HuH-7.5 (cell line): ENCODE measurements at regions not wholly inside any gene's neighbourhood (a gene's known extent, or its start where the extent isn't known, plus 50 kb on each side); places are given as distances from the start of the nearest gene placed in this dataset.

Experiments
- DNase-seq: peaks from one replicate; pipeline ENCODE4 v3.0.0; 2011; ENCODE audit warnings: low spot score

GRCh38 chr3:88573472-88573871 is 423.7 kb downstream of the C3orf38 start:
- no peak for DNase-seq

GRCh38 chr3:88574146-88574545 is 424.4 kb downstream of the C3orf38 start:
- no peak for DNase-seq

- DNase-seq, result no peak
These were observed 434.7 kb downstream of the C3orf38 start for GRCh38 chr3:88584451-88584850.

- no peak for DNase-seq
These were observed 436.4 kb downstream of the C3orf38 start for GRCh38 chr3:88586121-88586640.

GRCh38 chr3:88589138-88589537 is 439.4 kb downstream of the C3orf38 start:
- no peak for DNase-seq

- no peak for DNase-seq
These were observed 445.3 kb downstream of the C3orf38 start for GRCh38 chr3:88595026-88595425.

GRCh38 chr3:88596451-88596850 is 446.7 kb downstream of the C3orf38 start:
- DNase-seq, result no peak

- no peak for DNase-seq
These were observed 461.1 kb downstream of the C3orf38 start for GRCh38 chr3:88610820-88611219.

- DNase-seq, result no peak
These were observed 462.1 kb downstream of the C3orf38 start for GRCh38 chr3:88611826-88612326.

GRCh38 chr3:88616413-88616812 is 466.7 kb downstream of the C3orf38 start:
- no peak for DNase-seq

- DNase-seq, result no peak
These were observed 467.5 kb downstream of the C3orf38 start for GRCh38 chr3:88617283-88617682.

GRCh38 chr3:88618021-88618645 is 468.4 kb downstream of the C3orf38 start:
- DNase-seq, result no peak

GRCh38 chr3:88621586-88621985 is 471.8 kb downstream of the C3orf38 start:
- DNase-seq, result no peak

- no peak for DNase-seq
These were observed 473.9 kb downstream of the C3orf38 start for GRCh38 chr3:88623709-88624108.

GRCh38 chr3:88626456-88627120 is 476.8 kb downstream of the C3orf38 start:
- DNase-seq, result no peak

GRCh38 chr3:88628901-88629300 is 478.5 kb upstream of the EPHA3 start:
- no peak for DNase-seq

GRCh38 chr3:88632226-88632625 is 475.2 kb upstream of the EPHA3 start:
- DNase-seq, result no peak

GRCh38 chr3:88640581-88640980 is 466.8 kb upstream of the EPHA3 start:
- no peak for DNase-seq

GRCh38 chr3:88641033-88641604 is 466.3 kb upstream of the EPHA3 start:
- no peak for DNase-seq

GRCh38 chr3:88657459-88657858 is 450.0 kb upstream of the EPHA3 start:
- DNase-seq, result no peak

GRCh38 chr3:88661433-88661824 is 446.0 kb upstream of the EPHA3 start:
- no peak for DNase-seq

GRCh38 chr3:88668180-88668579 is 439.2 kb upstream of the EPHA3 start:
- no peak for DNase-seq

GRCh38 chr3:88671573-88671972 is 435.8 kb upstream of the EPHA3 start:
- no peak for DNase-seq
